LNCAP (cell line): ENCODE measurements at regions not wholly inside any gene's neighbourhood (a gene's known extent, or its start where the extent isn't known, plus 50 kb on each side); places are given as distances from the start of the nearest gene placed in this dataset.

ENCODE experiments used
- CTCF ChIP-seq: fragments of 450-650 bp; IDR thresholded peaks from 2 replicates; pipeline ENCODE4 v1.5.1; 2017; ENCODE audit warnings: mild to moderate bottlenecking

GRCh38 chr10:63922468-63923284 lies 401.5 kb downstream of the REEP3 start:
- TF ChIP-seq CTCF, result no peak

GRCh38 chr10:63929831-63930467 lies 408.7 kb downstream of the REEP3 start:
- TF ChIP-seq CTCF, result no peak

- TF ChIP-seq CTCF, result no peak
Observed at GRCh38 chr10:63930584-63930983, 409.4 kb downstream of the REEP3 start.

GRCh38 chr10:63935705-63936104 lies 414.5 kb downstream of the REEP3 start:
- TF ChIP-seq CTCF, result peak; percentile 53; the same call in 1 of the 2 replicates

- no peak for TF ChIP-seq CTCF
Observed at GRCh38 chr10:63940277-63940922, 419.2 kb downstream of the REEP3 start.

GRCh38 chr10:63964406-63964805 lies 443.2 kb downstream of the REEP3 start:
- no peak for TF ChIP-seq CTCF

- no peak for TF ChIP-seq CTCF
Observed at GRCh38 chr10:63965846-63966245, 444.6 kb downstream of the REEP3 start.
